Body of pancreas (tissue), 4 donors: ENCODE measurements at regions not wholly inside any gene's neighbourhood (a gene's known extent, or its start where the extent isn't known, plus 50 kb on each side); places are given as distances from the start of the nearest gene placed in this dataset.

Experiments used
- CTCF ChIP-seq, 7 experiments: fragments of 450-650 bp in 4 of 7; fragments of 200-600 bp in 3 of 7; sonication (generic) in 3 of 7; IDR thresholded peaks; one replicate each; pipeline ENCODE4 v1.5.1; 2016 to 2019; ENCODE audit warnings: antibody characterized with exemption in 7 of 7
- POLR2A ChIP-seq, 3 donors: fragments of 450-650 bp; IDR thresholded peaks; one replicate each; pipeline ENCODE4 v1.6.1; 2016; ENCODE audit warnings: antibody characterized with exemption in 3 of 3, mild to moderate bottlenecking in 2 of 3

- TF ChIP-seq POLR2A (IDR thresholded peaks at IDR 0.05) = no peak
- TF ChIP-seq CTCF (IDR thresholded peaks at IDR 0.05) = peak in 6 of 7 experiments; percentile 28 to 49 (median 45)
Observed at GRCh38 chr3:72665701-72666446, 182.4 kb downstream of the SHQ1 start.
